HG03521 (cell line): ENCODE measurements at regions not wholly inside any gene's neighbourhood (a gene's known extent, or its start where the extent isn't known, plus 50 kb on each side); places are given as distances from the start of the nearest gene placed in this dataset.

Source experiments
- ATAC-seq: cut with Tn5 transposase; IDR thresholded peaks from one replicate; pipeline ENCODE4 v1.9.1; 2021; ENCODE audit warnings: mild to moderate bottlenecking, moderate library complexity; ENCODE audit not compliant: unreplicated experiment

DNA sequence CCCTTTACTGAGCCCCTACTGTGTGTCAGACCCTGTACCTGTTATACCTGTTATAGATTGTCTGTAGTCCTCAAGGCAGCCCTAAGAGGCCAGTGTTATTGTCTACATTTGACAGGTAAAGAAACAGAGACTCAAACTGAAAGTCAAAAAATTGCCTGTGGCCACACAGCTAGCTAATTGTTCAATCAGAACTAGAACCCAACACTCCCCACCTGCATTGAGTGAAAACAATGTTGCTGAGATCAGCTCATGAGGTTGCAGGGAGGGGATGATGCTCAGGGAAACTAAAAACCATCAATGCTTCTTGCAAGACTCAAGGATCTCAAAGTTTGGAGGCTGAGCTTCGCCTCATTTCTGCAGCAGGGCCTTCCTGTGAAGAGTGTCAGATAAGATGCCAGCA is 109.5 kb upstream of the LMO4 start:
- ATAC-seq, result no peak

DNA sequence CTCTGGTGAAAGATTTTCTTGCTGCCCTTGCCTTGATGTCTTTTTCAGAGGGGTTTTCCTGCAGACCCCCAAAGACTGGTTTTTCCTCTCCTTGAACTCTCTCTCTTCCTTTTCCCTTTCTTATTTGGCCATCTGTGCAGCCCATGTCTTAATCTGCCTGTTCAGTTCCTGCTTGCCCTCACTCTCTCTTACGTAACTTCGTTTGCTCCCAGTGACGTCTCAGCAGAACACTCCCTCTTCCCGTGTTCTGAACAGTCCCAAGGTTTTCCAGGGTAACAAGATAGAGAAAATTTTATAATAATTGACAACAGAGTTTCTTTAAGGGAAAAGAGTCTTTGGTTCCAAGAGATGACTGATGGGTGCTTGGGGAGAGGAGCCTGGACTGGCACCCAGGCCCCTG is 109.1 kb upstream of the LMO4 start:
- ATAC-seq, result no peak

DNA sequence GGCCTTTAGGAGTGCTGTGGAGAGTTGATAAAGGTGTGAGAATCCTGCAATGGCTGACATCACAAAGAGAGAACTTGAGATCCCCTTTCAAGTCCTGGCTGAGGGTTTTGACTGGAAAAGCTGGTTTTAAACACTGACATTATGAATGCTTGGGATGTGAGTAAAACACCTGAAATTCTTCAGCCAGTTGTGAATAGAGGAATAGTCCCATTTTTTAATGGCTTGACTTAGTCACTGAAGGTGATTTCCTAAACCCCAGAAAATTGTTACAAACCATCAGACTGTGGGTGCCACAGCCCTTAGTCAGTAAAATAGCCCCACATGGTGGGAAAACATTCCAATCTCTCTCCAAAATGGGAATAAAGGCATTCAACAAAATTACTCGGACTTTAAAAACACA is 107.7 kb upstream of the LMO4 start:
- no peak for ATAC-seq

DNA sequence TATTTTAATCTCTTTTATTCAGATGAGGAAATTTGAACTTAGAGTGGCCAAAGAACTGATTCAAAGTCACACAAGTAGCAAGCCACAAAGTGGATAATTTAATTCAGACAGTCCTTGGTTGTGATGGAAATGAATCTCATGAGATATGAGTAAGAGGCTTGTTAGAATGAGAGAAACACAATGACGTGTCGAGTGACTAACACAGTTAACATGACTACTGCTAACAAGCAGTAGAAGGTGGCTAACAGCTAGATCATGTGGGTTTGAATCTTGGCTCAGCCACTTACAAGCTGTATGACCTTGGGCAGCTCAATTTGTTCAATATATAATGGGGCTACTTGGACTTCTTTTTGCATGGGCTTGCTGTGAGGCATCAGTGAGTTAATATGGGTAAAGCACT is 104.5 kb upstream of the LMO4 start:
- ATAC-seq, result no peak

DNA sequence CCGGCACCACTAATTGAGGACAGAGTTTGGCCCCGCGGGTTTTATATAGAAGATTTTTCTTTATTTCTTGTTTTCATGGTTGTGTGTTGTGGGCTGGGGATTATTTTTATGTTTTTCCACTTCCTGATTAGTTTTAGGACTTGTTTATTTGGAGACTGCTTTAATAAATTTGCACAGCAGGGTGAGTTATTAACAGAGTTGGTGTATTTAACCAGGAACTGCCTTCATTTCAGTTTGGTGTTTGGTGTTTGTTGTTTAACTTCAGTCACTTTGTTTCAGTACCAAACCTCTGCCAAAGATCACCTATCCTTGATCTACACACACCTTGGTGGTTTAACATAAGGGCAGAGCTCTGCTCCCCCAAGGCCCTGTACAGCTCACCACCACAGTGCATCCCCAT is 103.5 kb upstream of the LMO4 start:
- no peak for ATAC-seq

DNA sequence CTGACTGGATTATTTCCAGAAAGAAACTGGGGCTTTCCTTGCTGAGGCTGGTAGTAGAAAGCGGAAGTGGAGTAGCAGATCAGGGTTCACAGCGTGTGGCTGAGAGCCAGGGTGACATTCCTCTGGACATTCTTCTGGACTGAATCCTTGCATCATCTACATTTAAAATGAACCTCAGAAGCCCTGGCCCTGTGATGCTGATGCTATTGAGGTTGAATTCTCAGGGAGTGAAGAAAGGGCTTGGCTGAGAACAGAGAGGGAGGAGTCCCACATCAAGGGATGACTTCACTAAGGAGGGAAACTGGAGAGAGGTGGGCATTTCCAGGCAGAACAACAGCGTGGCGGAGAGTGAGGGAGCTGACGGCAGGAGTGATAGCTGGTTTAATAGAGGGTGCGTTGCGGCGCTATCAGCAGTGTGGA is 102.3 kb upstream of the LMO4 start:
- ATAC-seq, result no peak

- ATAC-seq, result no peak
Measured at GRCh38 chr1:87227651-87228050, 101.0 kb upstream of the LMO4 start.

DNA sequence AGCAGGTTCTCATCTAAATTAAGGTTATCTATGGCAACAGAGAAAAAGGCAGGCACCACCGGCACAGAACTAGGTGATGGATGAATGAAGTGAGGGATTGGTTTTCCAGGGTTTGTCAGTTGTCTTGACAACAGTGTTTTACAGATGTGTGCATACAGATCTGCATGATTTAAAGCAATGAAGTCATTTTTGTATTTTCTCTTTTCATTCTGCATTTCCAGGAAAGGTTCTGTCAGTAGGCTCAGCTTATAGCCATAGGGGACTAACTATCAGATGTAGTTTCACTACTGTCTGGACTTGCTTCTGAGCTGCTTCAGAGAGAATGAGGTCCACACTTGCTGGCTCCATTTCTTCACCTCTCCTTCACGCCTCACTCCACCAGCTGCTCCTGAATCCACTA is 98.2 kb upstream of the LMO4 start:
- ATAC-seq, result no peak

DNA sequence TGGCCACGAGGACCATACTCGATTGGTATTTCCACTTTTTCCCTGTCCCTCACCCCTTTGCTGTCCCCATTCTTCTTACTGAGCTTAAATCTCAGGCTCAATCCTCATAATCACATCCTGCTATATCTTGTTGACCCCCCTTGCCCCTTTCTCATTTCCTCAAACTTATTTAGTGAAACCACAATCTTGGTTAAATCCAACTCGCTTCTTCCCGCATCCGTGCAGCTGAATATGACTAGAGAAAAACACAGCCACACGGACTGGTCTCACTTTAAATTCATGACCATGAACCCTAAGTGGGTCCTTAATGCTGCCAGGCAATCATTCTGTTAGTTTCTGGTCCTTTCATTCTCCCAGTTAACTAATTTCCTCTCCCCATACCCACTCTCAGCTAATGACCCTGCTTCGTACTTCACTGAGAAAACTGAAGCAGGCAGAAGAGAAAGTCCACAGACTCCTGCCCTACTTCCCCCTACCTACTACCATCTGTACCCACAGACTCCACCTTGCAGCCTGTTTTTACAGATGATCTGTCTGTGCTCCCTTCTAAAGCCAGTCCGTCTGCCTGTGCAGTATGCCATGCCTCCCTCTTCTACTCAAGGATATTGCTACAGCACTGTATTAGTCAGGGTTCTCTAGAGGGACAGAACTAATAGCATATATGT is 96.8 kb upstream of the LMO4 start:
- ATAC-seq, result no peak

DNA sequence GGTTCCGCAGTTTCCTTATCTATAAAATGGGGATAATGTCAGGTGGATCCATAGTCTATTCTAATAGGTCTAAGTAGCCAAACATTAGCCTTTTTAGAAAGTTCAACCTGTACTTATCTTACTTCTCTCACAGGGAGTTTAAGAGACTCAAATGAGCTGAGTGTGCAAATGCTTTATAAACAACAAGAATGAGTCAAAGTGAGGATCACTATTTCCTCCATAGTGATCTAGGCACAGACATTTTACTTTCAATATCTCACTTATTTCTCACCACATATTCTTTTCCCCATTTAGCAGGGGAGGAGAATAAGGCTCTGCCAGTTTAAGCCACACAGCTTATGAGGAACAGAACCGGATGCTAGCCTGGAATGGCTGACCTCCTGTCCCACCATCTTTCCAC is 92.1 kb upstream of the LMO4 start:
- ATAC-seq, result no peak

GRCh38 chr1:87239997-87240605 is 88.6 kb upstream of the LMO4 start:
- ATAC-seq, result no peak

DNA sequence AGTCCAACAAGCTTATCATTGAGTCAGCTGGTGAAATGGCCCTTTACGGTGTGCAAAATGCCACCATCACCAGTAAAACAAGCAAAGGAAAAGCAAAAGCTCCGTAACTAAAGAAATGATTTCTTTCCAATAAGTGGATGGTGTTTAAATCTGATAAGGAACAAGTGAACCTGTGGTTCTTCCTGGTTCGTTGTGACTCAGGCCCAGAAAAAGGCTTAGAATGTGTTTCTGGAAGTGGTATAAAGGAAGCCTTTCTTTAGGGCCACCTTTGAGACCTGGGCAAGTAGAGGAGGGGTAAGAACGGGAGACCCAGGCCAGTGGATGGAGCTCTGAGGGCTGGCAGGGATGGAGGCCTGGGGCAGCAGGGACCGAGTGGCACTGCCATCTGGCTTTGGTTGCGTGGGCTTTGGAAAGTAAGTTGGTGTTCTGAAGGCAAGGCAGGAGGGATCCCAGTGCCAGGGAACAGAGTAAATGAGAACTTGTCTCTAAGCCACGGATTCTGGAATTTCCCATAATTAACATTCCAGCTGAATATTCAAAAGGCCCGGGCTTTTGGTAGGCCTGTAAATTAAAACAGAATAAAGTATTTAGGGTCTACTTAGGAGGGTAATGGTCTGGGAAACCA is 87.9 kb upstream of the LMO4 start:
- ATAC-seq, result no peak

- ATAC-seq, result no peak
Measured at GRCh38 chr1:87242445-87243185, 86.1 kb upstream of the LMO4 start.

GRCh38 chr1:87243573-87243972 is 85.1 kb upstream of the LMO4 start:
- ATAC-seq, result no peak

- ATAC-seq, result no peak
Measured at GRCh38 chr1:87246436-87246835, 82.2 kb upstream of the LMO4 start.

- ATAC-seq, result no peak
Measured at GRCh38 chr1:87249803-87250202, 78.9 kb upstream of the LMO4 start.

- no peak for ATAC-seq
Measured at GRCh38 chr1:87250336-87250735, 78.3 kb upstream of the LMO4 start.

- ATAC-seq, result no peak
Measured at GRCh38 chr1:87252406-87252805, 76.3 kb upstream of the LMO4 start.

GRCh38 chr1:87262688-87263087 is 66.0 kb upstream of the LMO4 start:
- no peak for ATAC-seq

- ATAC-seq, result no peak
Measured at GRCh38 chr1:87263281-87263680, 65.4 kb upstream of the LMO4 start.

DNA sequence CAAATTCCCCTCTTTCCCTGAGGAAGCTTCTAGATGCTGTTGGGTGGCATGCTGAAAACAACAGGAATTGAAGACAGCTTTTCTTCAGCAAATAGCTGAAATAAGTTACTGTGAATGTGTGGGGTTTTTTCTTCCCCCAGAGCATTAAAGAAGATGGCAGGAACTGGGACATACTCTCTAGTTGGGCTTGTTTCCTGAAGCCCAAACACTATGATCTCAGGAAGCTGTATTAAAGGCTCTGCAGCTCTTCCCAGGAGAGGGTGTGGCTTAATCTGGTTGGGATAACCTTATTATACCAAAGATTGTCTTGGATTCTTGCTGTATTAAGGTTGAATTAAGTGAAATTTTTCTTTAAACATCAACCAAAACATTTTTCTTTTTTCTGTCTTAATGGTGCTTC is 64.9 kb upstream of the LMO4 start:
- no peak for ATAC-seq

DNA sequence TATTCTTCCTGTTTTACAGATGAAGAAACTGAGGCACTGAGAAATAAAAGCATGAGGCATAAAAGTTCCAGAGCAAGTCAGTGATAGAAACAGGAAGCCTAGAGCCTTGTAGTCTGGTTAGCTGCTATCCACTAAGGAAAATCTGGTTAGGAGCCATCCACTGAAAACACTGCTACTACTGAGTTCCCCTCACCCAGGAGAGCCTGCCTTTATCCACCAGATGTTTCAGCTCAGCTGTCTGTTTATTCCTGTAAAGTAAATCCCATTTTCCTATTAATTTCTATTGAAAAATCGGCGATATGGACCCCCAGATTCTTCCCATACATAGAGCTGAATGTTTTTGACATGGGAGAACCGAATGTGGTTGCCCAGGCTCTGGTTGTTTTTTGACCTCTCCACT is 63.7 kb upstream of the LMO4 start:
- ATAC-seq, result no peak
